Suprapubic skin (tissue), 4 donors: ENCODE measurements at regions not wholly inside any gene's neighbourhood (a gene's known extent, or its start where the extent isn't known, plus 50 kb on each side); places are given as distances from the start of the nearest gene placed in this dataset.

ENCODE experiments used
- DNase-seq, 2 donors: peaks; one replicate each; pipeline ENCODE4 v3.0.0-alpha.2; 2019; ENCODE audit warnings: low spot score in 2 of 2
- H3K27ac ChIP-seq: fragments of 200-600 bp; sonication (generic); one replicate; pipeline ENCODE4 v1.5.1; 2019
- H3K27me3 ChIP-seq: fragments of 200-600 bp; sonication (generic); one replicate; pipeline ENCODE4 v1.5.1; 2019
- H3K36me3 ChIP-seq: fragments of 200-600 bp; sonication (generic); one replicate; pipeline ENCODE4 v1.5.1; 2019
- H3K4me1 ChIP-seq: fragments of 200-600 bp; sonication (generic); one replicate; pipeline ENCODE4 v1.5.1; 2019
- H3K4me3 ChIP-seq: fragments of 200-600 bp; sonication (generic); one replicate; pipeline ENCODE4 v1.5.1; 2019; ENCODE audit warnings: mild to moderate bottlenecking
- H3K9me3 ChIP-seq: fragments of 200-600 bp; sonication (generic); one replicate; pipeline ENCODE4 v1.5.1; 2019
- CTCF ChIP-seq, 2 donors: fragments of 200-600 bp in 1 of 2; fragments of 450-650 bp in 1 of 2; sonication (generic) in 1 of 2; IDR thresholded peaks; one replicate each; pipeline ENCODE4 v1.5.1; 2016 to 2019; ENCODE audit warnings: antibody characterized with exemption in 2 of 2, mild to moderate bottlenecking in 1 of 2, moderate library complexity in 1 of 2
- EP300 ChIP-seq: sonication (generic); formaldehyde crosslinking; IDR thresholded peaks from one replicate; pipeline ENCODE4 v1.6.1; 2017; ENCODE audit warnings: antibody characterized with exemption
- POLR2A ChIP-seq, 2 donors: fragments of 450-650 bp; IDR thresholded peaks; one replicate each; pipeline ENCODE4 v1.6.1; 2017; ENCODE audit warnings: antibody characterized with exemption in 2 of 2, mild to moderate bottlenecking in 2 of 2, moderate library complexity in 2 of 2
- POLR2AphosphoS5 ChIP-seq, 3 donors: sonication (generic); formaldehyde crosslinking; IDR thresholded peaks; one replicate each; pipeline ENCODE4 v1.6.1; 2017; ENCODE audit warnings: antibody characterized with exemption in 3 of 3
- WGBS: methylation state at CpG from one replicate; pipeline ENCODE4 v1.1.5; 2018; 5-methylcytosine and 5-hydroxymethylcytosine counted together

DNA sequence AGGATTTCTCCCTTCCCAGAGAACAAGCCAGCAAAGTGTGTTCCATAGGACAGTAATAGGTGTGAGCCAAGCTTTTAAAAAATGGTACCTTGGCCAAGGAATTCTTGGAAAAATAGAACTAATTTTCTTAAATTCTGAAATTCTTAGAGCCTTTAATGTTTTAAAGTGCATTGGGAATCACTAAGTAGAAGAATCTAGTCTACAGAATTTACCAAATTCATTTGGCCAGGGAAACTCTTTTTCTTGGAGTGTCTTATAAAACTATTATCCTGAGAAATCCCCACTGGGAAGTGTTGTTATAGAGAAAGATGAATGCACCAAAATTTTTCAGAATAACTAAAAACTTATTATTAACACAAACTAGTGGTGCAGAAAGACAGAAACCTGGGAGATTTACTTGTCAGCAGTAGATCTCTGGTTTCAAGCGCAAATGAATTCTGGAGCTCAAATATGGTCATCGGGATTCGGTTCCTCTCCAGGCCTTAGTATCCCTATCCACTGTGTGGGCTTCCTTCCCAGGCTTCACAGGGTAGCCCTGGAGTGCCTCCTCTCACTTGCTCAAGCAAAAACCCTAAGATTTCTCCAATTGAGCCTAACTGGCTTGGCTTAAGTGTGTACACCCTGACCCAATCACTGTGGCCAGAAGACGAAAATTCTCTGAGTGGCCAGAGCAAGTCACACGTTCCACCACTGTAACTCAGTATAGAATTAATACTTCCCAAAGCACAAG, 217.8 kb downstream of the CHD9NB start:
- H3K4me3 ChIP-seq: no peak overlapping the region
- no peaks in the 10 kb centered on the region for H3K9me3 ChIP-seq
- 79% methylated on average over 5 of the region's 5 CpGs for WGBS
- DNase-seq: no peak
- H3K4me1 ChIP-seq: no peaks in the 10 kb centered on the region
- no peaks in the 10 kb centered on the region for H3K36me3 ChIP-seq
- H3K27me3 ChIP-seq: no peaks in the 10 kb centered on the region
- H3K27ac ChIP-seq: no peak overlapping the region
- TF ChIP-seq POLR2AphosphoS5 (IDR thresholded peaks at IDR 0.05) (no peak), CTCF (IDR thresholded peaks at IDR 0.05) (no peak), EP300 (no peak), POLR2A (IDR thresholded peaks at IDR 0.05) (no peak)

DNA sequence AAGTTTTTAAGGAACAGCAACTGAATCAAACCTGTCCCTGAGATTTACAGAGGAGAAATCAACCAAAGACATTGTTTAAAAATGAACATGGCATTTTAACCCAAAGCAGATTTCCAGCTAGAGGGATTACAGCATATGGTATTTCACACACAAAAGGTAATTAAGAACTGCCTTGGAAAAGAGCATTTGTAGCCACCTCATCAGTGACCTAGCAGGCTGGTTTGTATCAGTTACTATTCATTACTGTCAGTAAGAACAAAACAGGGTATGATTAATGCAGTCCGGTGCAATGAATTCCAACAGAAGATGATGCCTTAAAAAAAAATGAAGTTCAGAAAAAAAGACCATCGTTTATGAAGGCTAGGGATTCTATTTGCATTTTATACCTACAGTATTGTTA, 219.9 kb downstream of the CHD9NB start:
- TF ChIP-seq POLR2A (IDR thresholded peaks at IDR 0.05) (no peak), POLR2AphosphoS5 (IDR thresholded peaks at IDR 0.05) (no peak), EP300 (no peak), CTCF (IDR thresholded peaks at IDR 0.05) (no peak)
- H3K27ac ChIP-seq: no peak overlapping the region
- 43% methylated on average over 2 of the region's 2 CpGs for WGBS
- H3K4me3 ChIP-seq: no peak overlapping the region
- DNase-seq: no peak
- H3K9me3 ChIP-seq: no peaks in the 10 kb centered on the region
- no peaks in the 10 kb centered on the region for H3K27me3 ChIP-seq
- H3K36me3 ChIP-seq: no peaks in the 10 kb centered on the region
- H3K4me1 ChIP-seq: no peaks in the 10 kb centered on the region

DNA sequence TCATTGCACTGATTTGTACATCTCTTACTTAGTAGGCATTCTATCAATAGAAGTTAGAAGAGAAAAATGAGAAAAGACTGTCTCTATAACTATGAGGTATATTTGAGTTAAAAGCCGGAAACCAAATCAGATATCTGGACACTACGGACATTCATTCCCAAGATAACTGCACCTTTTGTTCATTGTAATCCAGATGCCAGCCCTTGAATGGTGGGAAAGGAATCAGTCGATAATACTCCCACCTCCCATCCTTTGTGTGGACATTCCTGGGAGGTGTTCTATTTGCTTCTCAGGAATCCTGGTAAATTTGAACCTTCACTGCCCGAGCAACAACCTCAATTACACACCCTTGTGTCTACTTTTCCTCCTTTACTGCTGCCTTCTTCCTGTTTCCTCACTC, 225.2 kb downstream of the CHD9NB start:
- 71% methylated on average over 4 of the region's 4 CpGs for WGBS
- no peaks in the 10 kb centered on the region for H3K27me3 ChIP-seq
- H3K4me3 ChIP-seq: no peak overlapping the region
- no peaks in the 10 kb centered on the region for H3K36me3 ChIP-seq
- DNase-seq: no peak
- H3K9me3 ChIP-seq: no peaks in the 10 kb centered on the region
- no peaks in the 10 kb centered on the region for H3K4me1 ChIP-seq
- H3K27ac ChIP-seq: no peak overlapping the region
- no peak for TF ChIP-seq CTCF (IDR thresholded peaks at IDR 0.05)
- TF ChIP-seq EP300: no peak
- no peak for TF ChIP-seq POLR2AphosphoS5 (IDR thresholded peaks at IDR 0.05)
- TF ChIP-seq POLR2A (IDR thresholded peaks at IDR 0.05): no peak

GRCh38 chr16:52825892-52826291, 226.8 kb downstream of the CHD9NB start:
- DNase-seq: no peak
- TF ChIP-seq CTCF (IDR thresholded peaks at IDR 0.05) (no peak), EP300 (no peak), POLR2A (IDR thresholded peaks at IDR 0.05) (no peak), POLR2AphosphoS5 (IDR thresholded peaks at IDR 0.05) (no peak)
- Histone ChIP-seq H3K4me3 (no peak overlapping the region), H3K27ac (no peak overlapping the region), H3K4me1 (no peaks in the 10 kb centered on the region), H3K36me3 (no peaks in the 10 kb centered on the region), H3K9me3 (no peaks in the 10 kb centered on the region), H3K27me3 (no peaks in the 10 kb centered on the region)
- 56% methylated on average over 5 of the region's 5 CpGs for WGBS

- no peak overlapping the region for H3K27ac ChIP-seq
- 86% methylated on average over 3 of the region's 3 CpGs for WGBS
- DNase-seq: no peak
- H3K36me3 ChIP-seq: no peaks in the 10 kb centered on the region
- H3K4me3 ChIP-seq: no peak overlapping the region
- no peaks in the 10 kb centered on the region for H3K27me3 ChIP-seq
- H3K4me1 ChIP-seq: no peaks in the 10 kb centered on the region
- TF ChIP-seq POLR2A (IDR thresholded peaks at IDR 0.05) (no peak), CTCF (IDR thresholded peaks at IDR 0.05) (no peak), POLR2AphosphoS5 (IDR thresholded peaks at IDR 0.05) (no peak), EP300 (no peak)
- no peaks in the 10 kb centered on the region for H3K9me3 ChIP-seq
Observed at GRCh38 chr16:52819808-52820207, 232.9 kb downstream of the CHD9NB start.
